GM21423 (cell line): ENCODE measurements at regions not wholly inside any gene's neighbourhood (a gene's known extent, or its start where the extent isn't known, plus 50 kb on each side); places are given as distances from the start of the nearest gene placed in this dataset.
"Not testable (repeated sequence)": the region's sequence is repeated elsewhere in the genome, so short reads cannot be mapped to it uniquely, and the experiment has no call there.

ENCODE experiments used
- ATAC-seq: cut with Tn5 transposase; IDR thresholded peaks from one replicate; pipeline ENCODE4 v1.9.1; 2021; ENCODE audit warnings: mild to moderate bottlenecking, moderate library complexity; ENCODE audit not compliant: unreplicated experiment

GRCh38 chr2:183780072-183780471 lies 655.8 kb downstream of the NUP35 start:
- no peak for ATAC-seq

DNA sequence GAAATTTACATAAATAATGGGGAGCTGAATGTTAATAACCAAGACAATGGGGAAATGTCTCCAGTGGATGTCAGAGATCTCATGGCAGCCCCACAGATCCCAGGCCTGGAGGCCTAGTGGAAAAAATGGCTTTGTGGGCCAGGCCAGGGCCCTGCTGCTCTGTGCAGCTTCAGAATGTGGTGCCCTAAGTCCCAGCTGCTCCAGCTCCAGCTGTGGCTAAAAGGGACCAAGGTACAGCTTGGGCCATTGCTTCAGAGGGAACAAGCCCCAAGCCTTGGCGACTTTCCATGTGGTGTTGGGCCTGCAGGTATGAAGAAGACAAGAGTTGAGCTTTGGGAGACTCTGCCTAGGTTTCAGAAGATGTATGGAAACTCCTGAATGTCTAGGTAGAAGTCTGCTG lies 658.2 kb downstream of the NUP35 start:
- ATAC-seq: no peak

DNA sequence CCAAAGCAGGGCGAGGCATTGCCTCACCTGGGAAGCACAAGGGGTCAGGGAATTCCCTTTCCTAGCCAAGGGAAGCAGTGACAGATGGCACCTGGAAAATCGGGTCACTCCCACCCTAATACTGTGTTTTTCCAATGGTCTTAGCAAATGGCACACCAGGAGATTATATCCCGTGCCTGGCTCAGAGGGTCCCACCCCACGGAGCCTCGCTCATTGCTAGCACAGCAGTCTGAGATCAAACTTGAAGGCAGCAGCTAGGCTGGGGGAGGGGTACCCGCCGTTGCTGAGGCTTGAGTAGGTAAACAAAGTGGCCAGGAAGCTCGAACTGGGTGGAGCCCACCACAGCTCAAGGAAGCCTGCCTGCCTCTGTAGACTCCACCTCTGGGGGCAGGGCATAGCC lies 664.6 kb downstream of the NUP35 start:
- ATAC-seq: not testable (repeated sequence)

DNA sequence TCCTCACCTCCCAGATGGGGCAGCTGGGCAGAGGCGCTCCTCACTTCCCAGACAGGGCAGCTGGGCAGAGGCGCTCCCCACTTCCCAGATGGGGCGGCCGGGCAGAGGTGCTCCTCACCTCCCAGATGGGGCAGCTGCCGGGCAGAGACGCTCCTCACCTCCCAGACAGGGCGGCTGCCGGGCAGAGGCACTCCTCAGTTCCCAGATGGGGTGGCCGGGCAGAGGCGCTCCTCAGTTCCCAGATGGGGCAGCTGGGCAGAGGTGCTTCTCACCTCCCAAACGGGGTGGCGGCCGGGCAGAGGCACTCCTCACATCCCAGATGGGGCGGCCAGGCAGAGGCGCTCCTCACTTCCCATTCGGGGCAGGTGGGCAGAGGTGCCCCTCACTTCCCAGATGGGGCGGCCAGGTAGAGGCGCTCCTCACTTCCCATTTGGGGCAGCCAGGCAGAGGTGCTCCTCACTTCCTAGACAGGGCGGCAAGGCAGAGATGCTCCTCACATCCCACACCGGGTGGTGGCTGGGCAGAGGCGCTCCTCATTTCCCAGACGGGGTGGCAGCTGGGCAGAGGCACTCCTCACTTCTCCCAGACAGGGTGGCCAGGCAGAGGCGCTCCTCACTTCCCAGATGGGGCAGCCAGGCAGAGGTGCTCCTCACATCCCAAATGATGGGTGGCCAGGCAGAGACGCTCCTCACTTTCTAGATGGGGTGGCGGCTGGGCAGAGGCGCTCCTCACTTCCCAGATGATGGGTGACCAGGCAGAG lies 668.1 kb downstream of the NUP35 start:
- not testable (repeated sequence) for ATAC-seq

DNA sequence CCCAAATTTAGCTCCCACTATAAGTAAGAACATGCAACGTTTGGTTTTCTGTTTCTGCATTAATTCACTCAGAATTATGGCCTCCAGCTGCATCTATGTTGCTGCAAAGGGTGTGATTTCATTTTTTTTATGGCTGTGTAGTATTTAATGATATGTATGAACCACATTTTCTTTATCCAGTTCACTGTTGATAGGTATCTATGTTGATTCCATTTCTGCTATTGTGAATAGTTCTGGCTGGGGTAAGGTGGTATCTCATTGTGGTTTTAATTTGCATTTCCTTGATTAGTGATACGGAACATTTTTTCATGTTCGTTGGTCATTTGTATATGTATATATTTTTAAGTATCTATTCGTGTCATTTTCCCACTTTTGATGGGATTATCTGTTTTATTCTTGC lies 674.3 kb downstream of the NUP35 start:
- no peak for ATAC-seq

DNA sequence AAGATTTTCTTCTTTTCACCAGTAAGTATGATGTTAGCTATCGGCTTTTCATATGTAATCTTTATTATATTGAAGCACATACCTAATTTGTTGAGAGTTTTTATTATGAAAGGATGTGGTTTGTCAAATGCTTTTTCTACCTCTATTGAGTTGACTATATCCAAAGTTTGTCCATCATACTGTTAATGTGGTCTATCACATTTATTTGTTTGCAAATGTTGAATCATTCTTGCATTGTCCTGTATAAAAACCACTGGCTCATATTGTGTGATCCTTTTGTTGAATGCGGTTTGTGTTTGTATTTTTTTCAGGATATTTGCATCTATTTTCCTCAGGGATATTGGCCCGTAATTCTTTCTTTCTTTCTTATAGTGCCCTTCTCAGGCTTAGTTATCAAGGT lies 675.5 kb downstream of the NUP35 start:
- ATAC-seq: no peak

DNA sequence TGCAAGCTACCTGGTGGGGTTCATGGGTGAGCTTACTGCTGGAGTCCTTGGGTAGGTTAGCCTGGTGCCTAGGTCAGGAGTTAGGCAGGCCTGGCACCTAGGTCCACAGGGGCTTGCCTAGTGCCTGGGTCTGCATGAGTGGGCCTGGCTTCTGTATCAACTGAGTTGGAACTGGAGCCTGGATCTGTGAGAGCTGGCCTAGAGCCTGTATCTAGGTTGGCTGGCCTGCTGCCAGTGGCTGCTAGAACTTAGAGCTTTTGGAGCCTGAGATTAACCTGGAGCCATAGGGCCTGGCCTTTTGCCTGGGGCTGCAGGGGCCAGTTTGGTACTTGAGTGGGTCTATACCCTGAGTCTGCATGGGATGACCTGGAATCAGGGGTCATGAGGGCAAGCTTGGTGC lies 679.4 kb downstream of the NUP35 start:
- no peak for ATAC-seq

- ATAC-seq: no peak
Measured at GRCh38 chr2:183807870-183808269, 683.6 kb downstream of the NUP35 start.

GRCh38 chr2:183809404-183809803 lies 685.2 kb downstream of the NUP35 start:
- ATAC-seq: no peak

DNA sequence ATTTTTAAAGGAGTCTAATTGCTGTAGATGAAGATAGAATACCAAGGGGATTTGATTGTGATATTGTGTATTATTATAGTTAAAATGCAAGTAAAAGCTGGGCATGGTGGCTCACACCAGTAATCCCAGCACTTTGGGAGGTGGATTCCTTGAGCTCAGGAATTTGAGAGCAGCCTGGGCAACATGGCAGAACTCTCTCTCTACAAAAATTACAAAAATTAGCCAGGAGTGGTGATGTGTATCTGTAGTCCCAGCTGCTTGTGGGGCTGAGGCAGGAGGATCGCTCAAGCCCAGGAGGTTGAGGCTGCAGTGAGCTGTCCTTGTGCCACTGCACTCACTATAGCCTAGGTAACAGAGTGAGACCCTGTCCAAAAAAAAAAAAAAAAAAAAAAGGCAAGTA lies 687.0 kb downstream of the NUP35 start:
- no peak for ATAC-seq

GRCh38 chr2:183812091-183812490 lies 687.8 kb downstream of the NUP35 start:
- ATAC-seq: no peak

DNA sequence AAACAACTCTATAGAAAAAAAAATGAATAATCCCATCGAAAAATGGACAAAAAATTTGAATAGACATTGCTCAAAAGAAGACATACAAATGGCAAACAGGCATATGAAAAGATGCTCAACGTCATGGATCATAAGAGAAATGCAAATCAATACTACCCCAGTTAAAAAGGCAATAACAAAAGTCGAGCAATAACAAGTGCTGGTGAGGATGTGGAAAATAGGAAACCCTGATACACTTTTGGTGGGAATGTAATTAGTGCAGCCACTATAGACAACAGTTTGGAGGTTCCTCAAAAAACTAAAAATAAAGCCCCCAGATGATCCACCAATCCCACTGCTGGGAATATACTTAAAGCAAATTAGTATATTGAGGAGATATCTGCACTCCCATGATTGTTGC lies 701.5 kb downstream of the NUP35 start:
- no peak for ATAC-seq

DNA sequence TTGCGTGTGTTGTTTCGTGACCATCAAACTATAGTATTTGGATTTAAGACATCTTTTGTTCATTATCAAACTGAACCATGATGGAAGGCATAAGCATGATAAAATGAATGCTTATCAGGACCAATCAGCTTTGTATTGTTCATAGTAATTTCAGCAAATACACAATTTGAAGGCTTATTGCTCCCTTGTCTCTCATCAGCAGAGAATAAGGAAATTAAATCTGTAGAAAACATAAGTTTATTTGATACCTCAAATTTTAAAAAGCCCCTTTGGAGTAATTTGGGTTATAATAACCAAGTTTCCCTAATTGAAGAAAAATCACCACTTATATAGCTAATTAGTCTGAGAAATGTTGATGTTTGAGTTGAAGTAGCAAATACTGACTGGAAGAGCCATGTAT lies 705.7 kb downstream of the NUP35 start:
- no peak for ATAC-seq

DNA sequence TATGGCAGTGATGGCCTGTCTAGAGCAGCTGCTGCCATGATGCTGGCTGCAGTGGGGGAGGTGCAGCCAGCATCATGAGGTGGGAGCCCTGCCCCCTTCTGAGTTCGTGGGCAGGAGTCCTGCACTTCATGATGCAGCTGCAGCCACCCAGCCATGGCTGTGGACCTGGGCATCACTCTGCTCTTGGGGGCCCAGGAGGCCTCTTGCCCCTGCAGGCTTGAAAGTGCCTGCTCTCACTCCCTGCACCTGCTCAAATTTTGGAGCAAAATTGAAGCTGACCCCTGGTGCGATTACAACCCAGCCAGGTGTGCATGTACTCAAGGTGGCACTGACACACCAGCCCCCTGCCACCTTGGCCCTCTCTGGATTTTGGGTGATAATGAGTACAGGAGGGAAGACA lies 712.9 kb downstream of the NUP35 start:
- no peak for ATAC-seq

- no peak for ATAC-seq
Measured at GRCh38 chr2:183838295-183838694, 714.1 kb downstream of the NUP35 start.

DNA sequence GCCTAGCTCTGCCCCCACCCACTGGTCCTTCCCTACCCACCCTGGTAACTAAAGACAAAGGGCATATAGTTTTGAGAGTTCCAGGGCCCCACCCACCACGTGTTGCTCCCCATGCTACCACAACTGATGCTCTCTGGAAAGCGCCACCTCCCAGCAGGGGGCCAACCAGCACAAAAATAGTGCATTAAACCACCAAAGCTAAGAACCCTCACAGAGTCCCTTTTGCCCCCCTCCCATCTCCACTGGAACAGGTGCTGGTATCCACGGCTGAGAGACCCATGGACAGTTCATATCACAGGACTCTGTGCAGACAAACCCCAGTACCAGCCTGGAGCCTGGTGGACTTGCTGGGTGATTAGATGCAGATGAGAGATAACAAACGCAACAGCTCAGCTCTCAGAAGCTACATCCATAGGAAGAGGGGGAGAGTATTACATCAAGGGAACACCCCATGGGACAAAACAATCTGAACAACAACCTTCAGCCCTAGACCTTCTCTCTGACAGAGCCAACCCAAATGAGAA lies 715.9 kb downstream of the NUP35 start:
- no peak for ATAC-seq

GRCh38 chr2:183849826-183850225 lies 725.6 kb downstream of the NUP35 start:
- ATAC-seq: not testable (repeated sequence)

- ATAC-seq: no peak
Measured at GRCh38 chr2:183859129-183859528, 734.9 kb downstream of the NUP35 start.

GRCh38 chr2:183866666-183867065 lies 731.7 kb upstream of the ZNF804A start:
- no peak for ATAC-seq

GRCh38 chr2:183867206-183867605 lies 731.1 kb upstream of the ZNF804A start:
- no peak for ATAC-seq

DNA sequence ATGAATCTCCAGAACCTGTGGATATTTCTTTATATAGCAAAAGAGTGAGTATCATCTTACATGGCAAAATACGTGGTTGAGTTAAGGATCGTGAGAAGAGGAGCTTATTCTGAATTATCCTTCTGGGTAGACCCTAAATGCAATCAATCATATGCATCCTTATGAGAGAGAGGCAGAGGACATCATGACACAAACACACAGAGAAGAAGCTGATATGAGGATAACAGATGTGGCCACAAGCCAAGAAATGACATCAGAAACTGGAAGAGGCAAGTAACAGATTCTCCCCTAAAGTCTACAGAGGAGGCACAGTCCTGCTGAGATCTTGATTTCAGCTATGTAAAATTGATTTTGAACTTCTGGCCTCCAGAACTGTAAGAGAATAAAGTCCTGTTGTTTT lies 730.2 kb upstream of the ZNF804A start:
- ATAC-seq: no peak

- ATAC-seq: no peak
Measured at GRCh38 chr2:183868707-183869106, 729.6 kb upstream of the ZNF804A start.

GRCh38 chr2:183872131-183872530 lies 726.2 kb upstream of the ZNF804A start:
- no peak for ATAC-seq
